Left cardiac atrium (tissue), 4 donors: ENCODE measurements at regions not wholly inside any gene's neighbourhood (a gene's known extent, or its start where the extent isn't known, plus 50 kb on each side); places are given as distances from the start of the nearest gene placed in this dataset.

Source experiments
- ATAC-seq, 2 donors: fragments of 200-7000 bp; cut with Tn5 transposase; one replicate each; pipeline ENCODE4 v1.9.1; 2020; ENCODE audit warnings: mild to moderate bottlenecking in 2 of 2, moderate library complexity in 2 of 2
- DNase-seq: peaks from one replicate; pipeline ENCODE4 v3.0.0-alpha.2; 2020
- intact Hi-C, 2 donors: fragments of 100-400 bp; cut with DNase I; formaldehyde crosslinking; loops; one replicate each; pipeline versions ENCODE4 v1.14.1 to v1.15.1; 2022 to 2023
- donor health status: DM: no; HTN: yes; CAD: no.
- donor health status: DM: no; HTN: yes; CAD: no; lungs with severe emphysema.
- donor health status: DM: yes; HTN: yes; CAD: no.
- donor health status: Dilated cardiomyopathy.

- no peak for ATAC-seq
- no peak for DNase-seq
- intact Hi-C loops, result no loop called here
Measured at GRCh38 chr3:29183346-29184087, 97.4 kb upstream of the RBMS3 start.

- ATAC-seq, result no peak
- intact Hi-C loops, result no loop called here
- DNase-seq, result no peak
Measured at GRCh38 chr3:29185706-29186105, 95.2 kb upstream of the RBMS3 start.

- DNase-seq (no peak), ATAC-seq (no peak)
- intact Hi-C loops, result no loop called here
Measured at GRCh38 chr3:29186131-29186599, 94.7 kb upstream of the RBMS3 start.

GRCh38 chr3:29186982-29187725 lies 93.7 kb upstream of the RBMS3 start:
- intact Hi-C loops, result no loop called here
- DNase-seq (no peak), ATAC-seq (peak in 1 of 2 donors; percentile 94)

- intact Hi-C loops, result no loop called here
- ATAC-seq (no peak), DNase-seq (no peak)
Measured at GRCh38 chr3:29189328-29189727, 91.5 kb upstream of the RBMS3 start.

- DNase-seq, result no peak
- intact Hi-C loops, result no loop called here
- no peak for ATAC-seq
Measured at GRCh38 chr3:29194139-29194538, 86.7 kb upstream of the RBMS3 start.

DNA sequence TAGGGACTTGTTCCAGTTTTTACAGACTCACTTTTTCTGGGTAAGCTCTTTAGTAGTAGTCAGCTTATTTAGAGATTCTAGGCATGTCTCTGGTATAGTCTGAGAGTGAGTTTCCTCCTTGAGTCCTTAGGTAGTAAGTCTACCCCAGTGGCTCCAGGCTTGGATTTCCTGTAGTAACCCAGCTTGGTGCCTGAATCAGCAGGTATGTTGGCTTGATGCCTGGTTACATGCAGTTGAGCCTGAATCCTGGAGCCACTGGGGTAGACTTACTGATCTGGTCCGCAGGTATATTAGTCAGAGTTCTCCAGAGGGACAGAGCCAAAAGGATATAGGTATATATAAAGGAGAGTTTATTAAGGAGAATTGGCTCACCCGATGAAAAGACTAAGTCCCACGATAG lies 85.8 kb upstream of the RBMS3 start:
- DNase-seq, result no peak
- ATAC-seq, result no peak
- intact Hi-C loops, result no loop called here

DNA sequence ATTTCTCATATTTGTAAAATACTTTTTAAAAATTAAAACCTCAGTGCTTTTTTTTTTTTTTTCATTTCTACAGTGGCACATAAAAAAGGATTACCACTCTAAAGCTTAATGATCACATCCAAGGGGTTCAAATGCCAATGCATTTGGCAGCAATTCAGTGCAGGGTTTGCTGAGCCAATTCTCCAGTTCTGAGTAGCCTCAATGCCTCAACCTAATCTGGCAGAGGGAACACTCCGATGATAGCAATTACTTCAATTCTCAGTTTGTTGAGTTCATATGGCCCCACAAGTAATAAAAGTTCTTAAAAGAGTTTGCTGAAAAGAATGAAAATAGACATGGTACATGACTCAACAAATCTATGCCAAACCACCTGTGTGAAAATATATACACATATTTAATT lies 79.3 kb upstream of the RBMS3 start:
- intact Hi-C loops, result no loop called here
- ATAC-seq (no peak), DNase-seq (no peak)

DNA sequence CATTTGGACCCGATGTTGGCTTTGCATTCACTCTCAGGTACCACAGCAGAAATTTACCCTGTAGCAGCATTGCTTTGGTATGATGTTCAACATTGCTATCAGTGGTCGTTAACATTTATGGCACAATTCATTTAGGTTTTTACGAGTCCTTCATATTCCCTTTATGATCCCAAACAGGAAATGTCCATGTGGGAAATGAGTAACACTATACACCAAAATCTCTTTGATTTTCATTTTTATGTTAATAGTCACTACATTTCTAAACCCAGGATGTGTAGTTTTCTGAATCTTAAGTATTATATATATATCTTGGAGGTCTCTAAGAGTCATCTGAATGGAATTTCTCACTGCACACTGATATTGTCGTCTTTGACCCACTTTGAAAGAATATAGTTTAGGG lies 78.5 kb upstream of the RBMS3 start:
- intact Hi-C loops, result no loop called here
- ATAC-seq (no peak), DNase-seq (no peak)

DNA sequence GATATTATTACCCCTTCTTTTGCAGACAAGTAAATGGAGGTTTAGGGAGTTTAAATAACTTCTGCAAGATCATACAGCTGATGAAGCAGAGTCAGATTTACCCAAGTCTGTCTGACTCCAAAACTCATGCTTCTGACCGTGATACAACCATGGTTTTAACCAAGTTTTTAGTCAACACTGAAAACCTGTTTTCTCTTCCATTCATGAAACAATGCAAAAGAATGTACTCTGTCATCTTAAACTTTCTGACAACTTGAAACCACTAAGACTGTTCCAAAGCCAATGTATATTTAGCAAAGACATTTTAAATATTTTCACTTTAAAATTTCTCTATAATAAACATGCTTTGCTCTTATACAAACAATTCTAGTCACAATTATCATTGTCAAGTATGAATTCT lies 77.0 kb upstream of the RBMS3 start:
- no peak for ATAC-seq

GRCh38 chr3:29207427-29207826 lies 73.4 kb upstream of the RBMS3 start:
- ATAC-seq (no peak), DNase-seq (no peak)
- intact Hi-C loops, result no loop called here

More for the DNA sequence above, 77.0 kb upstream of the RBMS3 start:
- intact Hi-C loops, result no loop called here
- DNase-seq, result no peak

- intact Hi-C loops, result no loop called here
- no peak for ATAC-seq
Measured at GRCh38 chr3:29212789-29213433, 68.0 kb upstream of the RBMS3 start.

DNA sequence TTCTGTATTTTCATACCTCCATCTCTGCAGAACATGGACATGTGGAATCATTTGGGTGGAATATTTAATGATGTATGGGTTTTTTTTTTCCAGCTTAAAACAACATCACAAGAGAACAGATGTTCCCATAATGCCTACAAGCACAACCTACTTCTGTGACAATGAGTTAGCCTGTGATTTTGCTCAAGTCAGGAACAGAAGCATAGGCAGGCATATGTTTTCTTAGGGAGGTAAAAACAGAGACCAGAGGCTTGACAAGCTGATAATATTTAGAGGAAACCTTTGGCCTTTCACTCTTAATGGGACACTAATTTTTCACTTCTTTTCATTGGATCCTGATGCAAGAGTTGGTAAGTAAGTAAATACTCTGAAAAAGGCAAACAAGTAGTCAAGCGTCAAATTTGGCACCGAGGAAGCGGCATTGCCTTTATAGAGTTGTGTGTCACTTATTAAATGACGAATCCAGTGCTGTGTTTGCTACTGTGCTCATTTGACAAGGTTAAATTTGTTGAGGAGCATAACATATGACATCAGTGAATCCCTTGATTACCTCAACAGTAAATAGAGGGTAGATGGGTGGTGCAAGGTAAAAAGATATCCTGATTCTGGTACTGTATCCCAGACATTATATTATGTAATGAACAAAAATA lies 66.7 kb upstream of the RBMS3 start:
- ATAC-seq, result no peak
- DNase-seq, result no peak
- intact Hi-C loops, result no loop called here

More at GRCh38 chr3:29212789-29213433, 68.0 kb upstream of the RBMS3 start:
- DNase-seq, result no peak

GRCh38 chr3:29215948-29216347 lies 64.9 kb upstream of the RBMS3 start:
- DNase-seq, result no peak
- ATAC-seq, result no peak

DNA sequence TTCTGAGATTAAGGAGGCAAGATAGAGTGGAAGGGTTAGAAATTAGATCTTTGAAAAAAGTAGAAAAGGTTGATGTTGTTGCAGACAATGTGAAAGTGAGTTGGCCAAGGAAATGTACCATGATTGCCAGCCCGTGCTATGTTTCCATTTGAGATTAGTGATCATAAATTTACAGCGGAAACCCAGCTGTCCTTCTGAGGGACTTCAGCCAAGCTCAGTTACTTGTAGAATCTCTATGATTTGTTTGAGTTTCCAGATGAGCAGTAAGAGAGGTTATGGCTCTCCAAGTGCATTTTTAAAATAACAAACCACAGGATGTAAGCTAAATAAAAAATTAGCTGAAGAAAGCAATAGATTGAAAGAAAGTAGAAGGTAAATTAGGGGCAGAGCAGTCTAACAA lies 54.2 kb upstream of the RBMS3 start:
- ATAC-seq (no peak), DNase-seq (no peak)
- intact Hi-C loops, result no loop called here

More at GRCh38 chr3:29215948-29216347, 64.9 kb upstream of the RBMS3 start:
- intact Hi-C loops, result no loop called here

DNA sequence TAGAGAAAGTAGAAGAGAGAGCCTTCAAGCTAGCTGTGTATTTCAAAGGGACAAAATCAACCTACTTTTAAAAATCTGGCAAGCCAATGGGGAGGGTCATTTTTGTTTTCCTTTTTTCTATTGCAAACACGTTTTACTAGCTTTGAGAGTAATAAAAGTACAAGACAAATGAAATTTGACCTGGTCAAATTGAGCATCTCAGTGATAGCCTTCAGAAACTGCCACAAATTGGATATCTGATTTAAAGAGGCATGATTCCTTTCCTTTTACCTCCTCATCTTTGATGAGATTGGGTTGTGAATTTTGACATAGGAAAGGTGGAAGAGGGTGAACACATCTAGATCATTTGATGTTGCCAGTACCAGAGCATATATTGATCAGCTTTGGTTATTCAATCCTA lies 53.6 kb upstream of the RBMS3 start:
- DNase-seq, result no peak
- intact Hi-C loops, result no loop called here
- ATAC-seq, result no peak
